ENCODE measurements at regions not wholly inside any gene's neighbourhood (a gene's known extent, or its start where the extent isn't known, plus 50 kb on each side); places are given as distances from the start of the nearest gene placed in this dataset.

- TF ChIP-seq STAG1 (CRISPR knock-in tag; IDR thresholded peaks at IDR 0.05; ENCODE audit: borderline replicate concordance), result no peak
- no peak for TF ChIP-seq REST (IDR thresholded peaks at IDR 0.05; ENCODE audit: borderline replicate concordance)
- no peak for TF ChIP-seq REST (CRISPR knock-in tag; IDR thresholded peaks at IDR 0.05; ENCODE audit: low read depth)
- TF ChIP-seq FOXP4 (CRISPR knock-in tag; IDR thresholded peaks at IDR 0.05; ENCODE audit: borderline replicate concordance), result no peak
- TF ChIP-seq MCM7 (IDR thresholded peaks at IDR 0.05), result no peak
- TF ChIP-seq PTBP1 (IDR thresholded peaks at IDR 0.05; ENCODE audit: low read depth, low read length), result no peak
- TF ChIP-seq ZBTB1 (CRISPR knock-in tag; IDR thresholded peaks at IDR 0.05; ENCODE audit: borderline replicate concordance, low read depth), result no peak
- no peak for TF ChIP-seq SAFB (IDR thresholded peaks at IDR 0.05; ENCODE audit: borderline replicate concordance, low read depth, low read length)
- TF ChIP-seq EGR1 (conservative IDR thresholded peaks at IDR 0.05), result no peak
- no peak for TF ChIP-seq ZFP36 (IDR thresholded peaks at IDR 0.05; ENCODE audit: low read depth, low read length, partially characterized antibody)
- TF ChIP-seq FOXJ3 (CRISPR knock-in tag; IDR thresholded peaks at IDR 0.05), result no peak
- no peak for TF ChIP-seq CBX8 (IDR thresholded peaks at IDR 0.05; ENCODE audit: borderline replicate concordance, extremely low read depth, low read depth, low read length, poor library complexity, severe bottlenecking)
- TF ChIP-seq RAD21 (CRISPR knock-in tag; conservative IDR thresholded peaks at IDR 0.05 in 1 of 2, IDR thresholded peaks at IDR 0.05 in 1 of 2), result no peak
Measured at GRCh38 chr9:64128572-64128971, 1156.4 kb downstream of the FOXD4L5 start.

All from K562 (cell line).